ENCODE measurements at regions not wholly inside any gene's neighbourhood (a gene's known extent, or its start where the extent isn't known, plus 50 kb on each side); places are given as distances from the start of the nearest gene placed in this dataset.

- TF ChIP-seq CTCF (IDR thresholded peaks at IDR 0.05; ENCODE audit: low read depth, low read length), result no peak
- DNase-seq (ENCODE audit: low read depth in 2 of 2), result no peak
- no peak overlapping the region for H3K4me3 ChIP-seq (replicated peaks in 1 of 2; ENCODE audit: low read depth in 2 of 2, low read length in 2 of 2)
Observed at GRCh38 chr1:106502659-106503058, 553.8 kb upstream of the PRMT6 start.

GRCh38 chr1:106515375-106515774 is 541.1 kb upstream of the PRMT6 start:
- no peak for TF ChIP-seq CTCF (IDR thresholded peaks at IDR 0.05; ENCODE audit: low read depth, low read length)
- DNase-seq (ENCODE audit: low read depth in 2 of 2), result no peak
- H3K4me3 ChIP-seq (replicated peaks in 1 of 2; ENCODE audit: low read depth in 2 of 2, low read length in 2 of 2), result no peak overlapping the region

GRCh38 chr1:106517224-106517623 is 539.2 kb upstream of the PRMT6 start:
- DNase-seq (ENCODE audit: low read depth in 2 of 2), result no peak
- no peak for TF ChIP-seq CTCF (IDR thresholded peaks at IDR 0.05; ENCODE audit: low read depth, low read length)
- H3K4me3 ChIP-seq (replicated peaks in 1 of 2; ENCODE audit: low read depth in 2 of 2, low read length in 2 of 2), result no peak overlapping the region

- H3K4me3 ChIP-seq (replicated peaks in 1 of 2; ENCODE audit: low read depth in 2 of 2, low read length in 2 of 2), result no peak overlapping the region
- DNase-seq (ENCODE audit: low read depth in 2 of 2), result no peak
- TF ChIP-seq CTCF (IDR thresholded peaks at IDR 0.05; ENCODE audit: low read depth, low read length), result no peak
Observed at GRCh38 chr1:106523497-106523896, 533.0 kb upstream of the PRMT6 start.

GRCh38 chr1:106524631-106525030 is 531.8 kb upstream of the PRMT6 start:
- no peak overlapping the region for H3K4me3 ChIP-seq (replicated peaks in 1 of 2; ENCODE audit: low read depth in 2 of 2, low read length in 2 of 2)
- DNase-seq (ENCODE audit: low read depth in 2 of 2), result no peak
- TF ChIP-seq CTCF (IDR thresholded peaks at IDR 0.05; ENCODE audit: low read depth, low read length), result no peak

GRCh38 chr1:106526650-106527049 is 529.8 kb upstream of the PRMT6 start:
- H3K4me3 ChIP-seq (replicated peaks in 1 of 2; ENCODE audit: low read depth in 2 of 2, low read length in 2 of 2), result no peak overlapping the region
- peak in 1 of 2 donors; percentile 6 for DNase-seq (ENCODE audit: low read depth in 2 of 2)
- TF ChIP-seq CTCF (IDR thresholded peaks at IDR 0.05; ENCODE audit: low read depth, low read length), result no peak

- no peak for TF ChIP-seq CTCF (IDR thresholded peaks at IDR 0.05; ENCODE audit: low read depth, low read length)
- no peak overlapping the region for H3K4me3 ChIP-seq (replicated peaks in 1 of 2; ENCODE audit: low read depth in 2 of 2, low read length in 2 of 2)
- no peak for DNase-seq (ENCODE audit: low read depth in 2 of 2)
Observed at GRCh38 chr1:106534612-106535011, 521.9 kb upstream of the PRMT6 start.

Measured in cardiac fibroblast (primary cell).